Anterior cingulate cortex (tissue), 58 donors: ENCODE measurements at regions not wholly inside any gene's neighbourhood (a gene's known extent, or its start where the extent isn't known, plus 50 kb on each side); places are given as distances from the start of the nearest gene placed in this dataset.

Source experiments
- DNase-seq, 58 donors: peaks; one replicate each; lab custom pipeline; 2025; lab: John Stamatoyannopoulos, UW

DNA sequence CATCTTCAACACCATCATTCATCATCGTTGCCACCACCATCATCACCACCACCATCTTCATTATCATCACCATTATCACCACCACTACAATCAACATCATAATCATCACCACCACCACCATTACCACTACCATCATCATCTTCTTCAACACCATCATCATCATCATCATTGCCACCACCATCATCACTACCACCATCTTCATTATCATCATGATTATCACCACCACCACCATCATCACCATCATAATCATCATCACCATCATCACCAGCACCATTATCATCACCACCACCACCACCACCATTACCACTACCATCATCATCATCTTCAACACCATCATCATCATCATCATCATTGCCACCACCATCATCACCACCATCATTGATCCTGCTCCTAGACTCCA is 112.7 kb downstream of the OAT start:
- no peak for DNase-seq

DNA sequence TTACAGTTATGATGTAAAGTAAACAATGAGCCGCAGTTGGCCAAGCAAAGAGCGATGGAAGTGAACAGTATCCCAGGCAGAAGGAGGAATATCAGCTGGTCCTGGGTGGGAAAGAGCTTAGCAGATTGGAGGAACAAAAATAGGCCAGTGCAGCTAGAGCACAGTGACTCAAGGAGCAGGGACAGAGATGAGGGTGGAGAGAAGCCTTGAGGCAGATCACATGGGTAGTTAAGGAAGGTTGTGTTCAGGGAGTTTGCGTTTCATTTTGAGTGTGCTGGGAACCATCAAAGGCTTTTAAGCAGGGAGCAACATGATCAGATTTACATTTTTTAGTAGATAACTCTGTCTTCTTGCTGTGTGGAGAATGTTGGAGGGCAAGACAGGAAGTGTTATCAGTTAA is 113.6 kb downstream of the OAT start:
- DNase-seq: no peak

DNA sequence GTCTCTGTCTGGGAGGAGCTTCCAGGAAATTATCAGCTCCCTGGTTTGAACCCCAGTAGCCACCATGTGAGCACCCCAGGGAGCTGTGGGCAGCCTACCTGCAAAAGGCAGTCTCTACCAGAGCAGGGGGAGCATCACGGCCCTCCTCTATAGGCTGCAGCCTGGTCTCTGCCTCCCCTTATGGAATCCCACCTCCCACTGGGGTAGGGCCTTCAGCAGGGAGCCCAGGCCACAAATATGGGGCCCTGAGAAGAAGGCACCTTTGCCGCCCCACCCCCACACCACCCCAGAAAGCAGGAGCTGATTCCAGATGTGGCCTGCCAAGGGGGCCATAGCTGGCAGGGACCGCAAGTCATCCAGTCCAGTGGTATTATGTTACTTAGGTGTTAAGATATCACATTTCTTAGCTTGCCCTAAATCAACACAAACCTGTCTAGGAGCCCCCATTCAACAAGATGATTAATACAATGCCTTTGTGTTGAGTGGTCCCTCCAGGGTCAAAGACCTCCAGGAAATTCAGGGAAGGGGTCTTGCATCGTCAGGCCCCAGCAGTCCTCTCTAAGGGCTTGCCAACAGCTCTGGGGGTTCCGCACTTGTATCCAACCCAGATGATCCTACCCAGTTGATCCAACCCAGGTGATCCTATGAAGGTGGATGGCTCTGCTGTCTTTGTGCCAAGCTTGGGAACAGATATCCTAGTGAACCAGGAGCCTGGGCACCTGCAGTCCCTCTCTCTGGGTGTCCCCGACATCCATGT is 114.9 kb downstream of the OAT start:
- no peak for DNase-seq

DNA sequence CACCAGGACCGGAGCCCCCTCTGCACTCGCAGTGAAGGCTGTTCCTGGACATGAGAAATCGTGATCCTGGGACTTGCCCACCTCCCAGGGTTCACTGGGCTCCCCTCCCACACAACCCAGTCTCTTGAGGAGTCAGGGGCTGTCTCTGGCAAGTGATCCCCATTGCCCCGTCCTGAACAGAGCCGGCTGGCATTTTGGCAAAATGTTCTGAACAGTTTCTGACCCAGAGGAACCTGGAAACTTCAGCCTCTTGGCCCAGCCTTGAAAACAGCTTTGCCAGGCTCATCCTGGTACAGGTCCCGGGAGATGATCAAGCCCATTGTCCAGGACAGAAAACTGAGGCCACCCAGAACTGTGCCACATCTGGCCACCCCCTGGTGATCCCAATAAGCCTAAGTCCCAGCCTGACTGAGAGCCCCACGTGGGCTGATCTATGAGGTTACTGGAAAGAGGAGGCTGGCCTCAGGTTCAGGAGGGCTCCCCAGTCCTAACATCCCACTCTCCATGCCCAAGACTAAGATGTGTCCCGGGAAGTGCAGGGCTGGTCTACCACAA is 115.7 kb downstream of the OAT start:
- DNase-seq: no peak

DNA sequence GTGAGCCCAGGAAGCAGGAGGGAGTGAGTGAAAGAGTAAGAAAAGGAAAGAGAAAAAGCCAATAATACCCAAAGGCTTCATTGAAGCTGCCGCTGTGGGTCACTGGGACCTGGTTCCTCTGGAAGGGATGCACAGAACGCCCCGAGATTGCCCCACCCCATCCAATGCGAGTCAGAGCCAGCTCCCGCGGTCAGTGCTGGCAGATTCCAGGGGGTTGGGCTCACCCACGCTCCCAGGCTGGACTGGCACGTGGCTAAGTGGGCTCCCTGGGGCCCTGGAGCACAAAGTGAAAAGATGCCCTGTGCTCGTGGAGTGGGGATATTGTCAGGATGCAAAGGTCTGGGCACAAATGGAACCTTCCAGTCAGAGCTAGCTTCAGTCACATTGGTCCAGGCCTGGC is 117.0 kb downstream of the OAT start:
- no peak for DNase-seq

DNA sequence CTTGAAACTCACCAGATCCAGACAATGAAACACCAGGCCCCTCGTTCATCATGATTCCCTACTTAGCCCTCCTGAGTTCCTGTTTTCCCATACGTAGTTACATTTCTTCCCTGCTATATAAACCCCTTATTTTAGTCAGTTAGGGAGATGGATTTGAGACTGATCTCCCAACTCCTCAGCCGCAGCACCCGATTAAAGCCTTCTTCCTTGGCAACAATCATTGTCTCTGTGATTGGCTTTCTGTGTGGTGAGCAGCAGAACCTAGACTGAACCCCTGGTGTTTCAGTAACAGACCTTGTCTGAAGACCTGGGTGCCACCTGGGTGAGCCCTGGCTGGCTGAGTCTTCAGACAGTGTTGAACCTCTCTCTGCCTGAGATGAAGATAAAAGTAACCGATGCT is 118.0 kb downstream of the OAT start:
- no peak for DNase-seq

DNA sequence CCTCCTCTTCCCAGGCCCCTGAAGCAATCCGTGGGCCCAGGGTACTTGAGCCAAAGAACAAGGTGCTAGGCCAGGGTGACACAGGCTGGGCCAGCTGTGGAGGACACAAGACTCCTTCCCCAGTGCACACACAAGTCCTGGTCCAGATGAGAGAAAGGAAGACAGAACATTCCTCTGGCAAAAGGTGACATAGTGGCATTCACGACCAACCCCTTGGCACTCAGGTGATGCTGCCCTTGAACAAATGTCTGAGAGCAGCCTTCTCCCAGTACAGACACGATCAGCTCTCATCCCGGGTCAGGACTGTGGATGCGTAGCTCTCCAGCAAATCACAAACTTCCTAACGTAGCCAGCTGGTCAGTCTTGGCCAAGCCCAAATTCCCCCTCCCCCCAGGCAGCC is 118.5 kb downstream of the OAT start:
- no peak for DNase-seq

DNA sequence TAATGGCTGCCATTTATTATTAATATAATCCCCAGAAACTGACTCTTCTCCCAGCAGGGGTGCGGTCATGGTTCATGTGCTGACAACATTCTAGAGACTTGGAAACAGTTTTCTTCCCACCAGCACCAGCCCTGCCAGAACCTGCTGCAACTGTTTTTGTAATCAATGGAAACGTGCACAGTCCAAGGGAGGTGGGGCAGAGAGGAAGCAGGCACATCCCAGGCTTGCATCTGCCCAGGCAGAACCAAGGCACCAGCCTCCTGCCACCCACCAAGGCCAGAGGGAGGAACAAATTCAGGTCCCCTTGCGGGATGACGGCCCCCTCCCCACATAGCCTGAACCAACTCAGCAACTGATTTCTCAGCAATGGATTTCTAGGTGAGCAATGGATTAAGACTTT is 119.0 kb downstream of the OAT start:
- no peak for DNase-seq

DNA sequence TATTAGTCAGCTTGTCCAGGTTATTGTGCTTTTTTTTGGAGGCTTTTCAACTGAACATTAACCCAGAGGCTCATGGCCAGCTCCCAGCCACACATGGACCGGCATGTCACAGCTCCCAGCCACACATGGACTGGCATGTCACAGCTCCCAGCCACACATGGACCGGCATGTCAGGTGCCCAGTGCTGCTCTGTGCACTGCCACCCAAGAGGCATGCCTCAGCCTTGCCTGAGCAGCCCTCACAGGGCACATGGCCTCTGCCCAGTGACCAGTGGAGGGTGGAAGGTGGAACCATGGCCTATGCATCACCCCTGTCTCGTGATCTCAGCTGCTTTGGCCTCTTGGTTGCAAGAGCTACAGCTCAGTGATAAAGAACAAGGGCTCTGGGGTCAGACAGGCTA is 119.8 kb downstream of the OAT start:
- DNase-seq: no peak

DNA sequence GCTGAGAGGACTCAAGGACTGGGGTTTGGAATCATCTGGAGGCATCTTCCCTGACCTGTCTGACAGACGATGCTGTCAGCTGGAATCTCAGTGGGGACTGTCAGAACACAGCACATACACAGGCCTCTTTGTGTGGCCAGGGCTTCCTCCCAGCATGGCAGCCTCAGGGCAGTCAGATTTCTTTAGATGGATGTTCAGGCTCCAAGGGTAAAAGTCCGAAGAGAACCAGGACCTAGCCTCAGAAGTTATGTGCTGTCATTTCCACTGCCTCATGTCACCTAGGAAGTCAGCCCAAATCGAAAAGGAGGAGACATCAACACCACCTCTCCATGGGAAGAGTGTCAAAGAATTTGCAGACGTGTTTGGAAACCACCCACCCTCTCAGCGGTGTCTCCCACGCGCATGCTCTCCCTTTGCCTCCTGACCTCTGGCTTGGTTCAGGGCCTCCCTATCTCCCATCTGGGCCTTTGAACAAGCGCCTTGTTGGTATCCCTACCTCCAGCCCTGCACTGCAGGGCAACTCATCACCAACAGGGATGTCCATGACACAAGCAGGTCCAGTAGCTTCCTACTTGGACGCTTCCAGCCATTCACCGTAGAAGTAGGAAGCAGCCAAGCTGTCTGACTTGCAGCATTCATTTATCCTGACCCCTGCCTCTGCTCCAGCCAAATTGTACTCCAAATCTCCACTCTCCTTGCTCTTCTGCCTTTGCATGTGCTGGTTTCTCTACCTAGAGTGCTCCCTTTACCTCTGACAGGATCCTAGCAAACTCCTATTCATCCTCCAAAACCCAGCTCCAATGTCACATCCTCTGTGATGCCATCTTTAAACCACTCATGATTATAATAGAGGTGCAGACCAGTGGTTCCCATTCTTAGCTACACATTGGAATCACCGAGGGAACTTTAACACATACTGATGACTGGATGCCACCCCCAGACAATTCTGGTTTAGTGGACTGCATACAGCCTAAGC is 121.6 kb downstream of the OAT start:
- no peak for DNase-seq

DNA sequence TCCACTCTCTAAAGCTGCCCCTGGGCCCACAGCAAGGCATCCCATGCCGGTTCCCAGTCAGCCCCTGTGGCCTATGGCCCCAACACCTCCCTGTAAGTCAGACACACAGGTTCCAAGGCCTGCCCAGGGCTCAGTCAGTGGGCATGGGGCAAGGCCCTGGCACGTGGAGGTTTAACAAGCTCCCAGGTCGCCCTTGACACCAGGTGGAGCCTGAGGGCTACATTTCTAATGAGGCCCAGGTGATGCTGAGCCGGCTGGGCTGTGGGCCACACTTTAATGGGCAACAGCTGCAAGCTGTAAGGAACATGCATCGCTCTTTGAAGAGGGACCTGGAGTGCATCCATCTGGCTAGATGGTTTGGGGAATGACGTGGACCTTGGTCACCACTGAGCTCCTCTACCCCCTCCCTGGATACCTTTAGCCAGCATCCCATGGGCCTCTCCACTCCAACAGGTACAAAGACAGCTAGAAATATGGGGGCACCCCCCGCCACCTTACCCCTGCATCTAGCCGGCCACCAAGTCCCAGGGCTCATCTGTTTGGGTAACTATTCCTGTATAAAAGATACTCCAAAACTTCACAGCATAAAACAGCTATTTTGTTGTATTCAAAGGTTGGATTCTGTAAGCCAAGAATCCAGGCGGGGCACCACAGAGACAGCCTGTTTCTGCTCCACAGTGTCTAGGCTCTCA is 122.5 kb downstream of the OAT start:
- no peak for DNase-seq

DNA sequence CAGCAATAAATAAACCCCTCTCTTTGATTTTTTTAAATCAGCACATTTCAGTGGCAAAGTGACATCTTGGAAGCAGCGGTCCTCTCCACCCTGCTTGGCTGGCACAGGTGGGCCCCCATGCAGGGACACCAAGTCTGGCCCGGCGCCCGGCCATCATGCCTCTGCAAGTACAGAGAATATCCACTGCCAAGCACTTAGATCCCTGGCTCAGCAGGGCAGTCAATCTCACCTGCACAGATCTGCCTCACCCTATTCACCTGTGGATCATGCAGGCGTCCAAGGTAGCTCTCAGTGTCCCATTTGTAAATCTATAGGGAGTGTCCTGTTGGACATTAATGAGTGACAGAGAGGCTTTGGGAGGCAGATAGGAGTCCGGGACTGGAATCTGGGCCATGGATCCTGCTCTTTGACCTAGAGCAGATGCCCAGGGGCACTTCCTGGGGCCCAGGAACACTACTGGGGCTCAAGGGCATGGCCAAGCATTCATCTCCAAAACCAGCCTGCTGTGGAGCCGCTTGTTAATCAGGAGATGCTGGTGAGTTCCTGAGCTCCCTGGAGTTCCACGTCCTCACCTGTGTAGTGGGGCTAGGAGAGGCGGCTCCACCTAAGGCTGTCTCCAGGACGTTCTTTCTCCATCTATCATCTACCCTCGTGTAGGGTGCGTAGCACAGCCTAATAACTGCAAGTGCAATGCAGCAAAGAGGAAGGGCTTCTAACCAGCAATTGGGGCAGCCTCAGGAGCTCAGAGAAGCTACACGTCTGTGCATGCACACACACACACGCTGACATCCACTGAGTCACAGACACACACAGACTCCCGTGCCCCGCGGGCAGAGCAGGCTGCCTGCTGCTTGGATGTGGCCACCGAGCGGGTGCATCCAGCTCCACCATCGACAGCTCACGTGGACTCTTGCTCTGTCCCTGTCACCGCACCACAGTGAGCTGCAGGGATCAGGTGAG is 123.6 kb downstream of the OAT start:
- no peak for DNase-seq

DNA sequence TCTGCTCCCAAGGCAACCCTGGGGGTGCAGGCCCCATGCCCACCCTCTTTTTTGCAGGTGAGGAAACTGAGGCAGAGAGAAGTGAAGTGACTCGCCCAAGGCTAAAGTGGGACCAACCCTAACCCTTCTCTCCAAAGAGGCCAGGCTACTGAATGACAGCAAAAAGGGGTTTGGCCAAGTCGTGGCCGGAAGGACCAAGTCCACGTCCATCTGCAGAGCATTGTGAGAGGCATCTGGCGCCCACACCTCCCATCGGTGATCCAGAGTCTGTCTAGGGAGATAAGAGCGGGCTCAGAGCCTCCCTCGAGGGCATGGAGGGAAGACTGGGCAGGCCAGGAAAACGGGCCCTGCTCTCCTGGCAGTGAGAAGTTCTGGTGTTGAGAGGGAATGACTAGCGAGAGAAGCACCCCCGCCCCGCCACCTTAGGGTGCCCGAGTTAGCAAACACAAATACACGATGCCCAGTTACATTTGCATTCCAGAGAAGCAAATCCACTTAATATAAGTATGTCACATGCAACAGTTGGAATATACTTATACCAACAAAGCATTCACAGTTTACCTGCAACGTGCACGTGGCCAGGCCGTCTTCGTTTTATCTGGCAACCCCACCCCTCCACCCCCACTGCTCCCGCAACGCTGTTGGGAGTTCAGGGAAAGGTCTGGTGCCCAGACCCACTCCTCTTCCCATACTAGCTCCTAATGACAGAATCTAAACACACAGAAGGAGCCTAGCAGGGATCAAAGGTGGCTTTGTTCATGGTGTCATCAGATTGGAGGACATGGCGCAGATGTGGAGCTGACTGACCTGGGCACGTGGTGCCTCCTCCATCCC is 124.9 kb downstream of the OAT start:
- no peak for DNase-seq

DNA sequence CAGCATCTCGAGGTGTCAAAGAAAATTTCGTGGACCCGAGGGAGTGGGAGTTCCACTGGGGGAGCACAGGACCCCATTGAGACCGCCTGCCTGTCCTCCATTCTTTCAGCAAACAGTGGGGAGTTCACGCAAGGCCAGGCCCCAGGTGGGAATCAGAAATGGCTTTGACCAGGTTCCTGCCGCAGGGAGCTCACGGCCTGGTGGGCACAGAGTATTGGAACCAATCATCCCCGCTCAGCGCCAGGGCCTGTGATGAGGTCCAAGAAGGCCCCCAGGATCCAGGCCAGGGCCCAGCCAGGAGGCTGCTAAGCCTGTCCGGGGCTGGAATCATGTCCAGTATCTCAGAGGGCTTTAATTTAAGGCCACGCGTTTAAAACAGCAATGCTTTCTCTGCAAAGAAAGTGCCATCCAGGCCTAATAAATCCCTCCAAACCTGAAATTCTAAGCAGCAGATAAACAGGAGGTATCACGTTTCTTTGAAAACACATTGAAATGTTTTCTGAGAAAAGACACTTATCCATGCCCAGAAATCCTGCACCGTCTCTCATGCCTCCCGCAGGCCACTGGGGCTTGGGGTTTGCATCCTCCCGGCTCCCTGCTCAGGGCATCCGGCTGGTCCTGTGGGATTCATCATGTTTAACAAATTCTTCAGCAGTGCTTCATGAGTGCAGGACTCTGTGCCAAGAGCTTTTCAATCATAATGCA is 125.7 kb downstream of the OAT start:
- DNase-seq: no peak

DNA sequence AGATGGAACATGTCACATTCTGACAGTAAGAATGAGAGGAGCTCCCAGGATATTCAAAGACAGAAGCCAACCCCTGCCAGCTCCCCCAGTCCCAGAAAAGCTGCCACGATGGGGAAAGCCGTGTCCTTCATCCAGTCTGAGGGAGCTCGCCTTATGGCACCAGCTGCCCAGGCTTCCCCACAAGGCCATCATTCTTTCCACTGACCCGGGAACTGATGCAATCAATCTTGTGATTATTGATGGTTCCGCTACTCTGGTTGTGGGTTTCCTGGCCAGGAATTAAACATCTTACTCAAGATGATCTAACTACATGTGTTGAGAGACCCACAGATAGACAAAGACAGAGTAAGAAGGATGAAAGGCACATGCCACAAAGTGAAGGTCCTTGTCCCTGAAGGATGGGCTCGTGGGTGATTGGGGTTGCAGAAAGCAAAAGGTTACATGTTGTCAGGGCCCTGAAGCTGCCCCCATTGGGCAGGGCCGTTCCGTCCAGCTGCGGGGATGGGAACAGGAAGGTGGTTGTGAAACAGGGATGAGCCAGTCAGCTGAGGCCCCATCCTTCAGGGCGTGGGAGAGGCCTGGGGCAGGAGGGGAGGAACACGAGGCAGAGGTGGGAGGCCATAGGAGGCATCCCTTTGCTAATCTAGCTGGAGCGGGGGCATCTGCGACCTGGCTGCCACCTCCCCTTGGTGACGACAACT is 127.6 kb downstream of the OAT start:
- DNase-seq: peak in 4 of 58 donors; percentile 4 to 37 (median 23)

DNA sequence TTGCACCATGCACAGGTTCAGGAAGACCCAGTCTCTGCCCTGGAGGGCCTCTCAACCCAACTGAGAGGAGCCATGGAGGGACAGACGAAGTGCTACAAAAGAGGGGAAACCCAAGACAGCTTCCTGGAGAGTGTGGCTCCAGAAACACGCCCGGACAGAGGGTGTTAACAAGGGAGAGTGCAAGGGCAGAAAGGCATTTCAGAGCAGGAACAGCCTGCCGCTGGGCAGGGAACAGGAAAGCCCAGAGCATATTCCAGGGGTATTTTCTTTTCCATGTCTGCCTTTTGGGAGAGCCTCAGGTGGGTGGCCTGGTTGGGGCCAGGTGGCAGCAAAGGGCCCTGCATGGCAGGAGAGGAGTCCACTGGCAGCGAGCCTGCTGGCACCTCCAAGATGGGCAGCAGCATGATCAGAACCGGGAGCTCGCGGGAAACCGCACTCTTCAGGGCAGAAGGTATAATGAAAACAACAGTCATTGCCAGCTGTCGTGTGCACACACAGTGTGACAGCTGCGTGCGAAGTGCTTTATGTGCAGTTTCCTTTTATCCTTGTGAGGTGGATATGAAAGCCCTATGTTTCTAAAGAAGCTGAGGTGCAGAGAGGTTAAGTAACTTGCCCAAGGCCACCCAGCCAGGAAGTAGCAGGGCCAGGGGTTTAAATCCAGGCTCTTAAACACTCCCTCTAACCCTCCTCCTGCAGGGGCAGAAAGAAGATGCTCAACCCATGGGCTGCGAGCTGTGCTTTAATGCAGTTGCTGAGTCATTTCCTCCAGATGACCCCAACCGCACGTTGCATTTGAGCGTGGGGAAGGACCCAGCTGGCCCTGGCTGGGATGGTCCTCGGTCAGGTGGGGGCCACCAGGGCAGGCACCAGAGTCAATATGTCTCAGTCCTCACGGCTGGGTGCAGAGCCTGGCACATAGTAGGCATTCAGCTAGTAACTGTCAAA is 128.6 kb downstream of the OAT start:
- no peak for DNase-seq
